ENCODE measurements at regions not wholly inside any gene's neighbourhood (a gene's known extent, or its start where the extent isn't known, plus 50 kb on each side); places are given as distances from the start of the nearest gene placed in this dataset.
"Not testable (repeated sequence)": the region's sequence is repeated elsewhere in the genome, so short reads cannot be mapped to it uniquely, and the experiment has no call there.

GRCh38 chr1:30095051-30095450 is 628.3 kb downstream of the MATN1 start:
- no peaks in the 10 kb centered on the region for H3K4me1 Mint-ChIP-seq
- no peak overlapping the region for H3K4me3 Mint-ChIP-seq
- H3K27ac Mint-ChIP-seq, result no peak overlapping the region
- H3K9me3 Mint-ChIP-seq, result peaks cover 3 to 25% (median 18%) of the 10 kb centered on the region in 6 donors
- no peak for DNase-seq
- H3K36me3 Mint-ChIP-seq, result peaks cover 0 to 10% (median 4%) of the 10 kb centered on the region in 3 donors
- H3K27me3 Mint-ChIP-seq (ENCODE audit: low read depth in 3 of 3), result peaks cover 2 to 3% (median 2%) of the 10 kb centered on the region in 3 donors

GRCh38 chr1:30092051-30092858 is 631.1 kb downstream of the MATN1 start:
- no peaks in the 10 kb centered on the region for H3K4me1 Mint-ChIP-seq

GRCh38 chr1:30090162-30090820 is 633.1 kb downstream of the MATN1 start:
- H3K9me3 Mint-ChIP-seq, result peaks cover 3 to 25% (median 19%) of the 10 kb centered on the region in 6 donors

More at GRCh38 chr1:30092051-30092858, 631.1 kb downstream of the MATN1 start:
- H3K4me3 Mint-ChIP-seq, result no peak overlapping the region
- peaks cover 0 to 14% (median 4%) of the 10 kb centered on the region in 3 donors for H3K36me3 Mint-ChIP-seq
- H3K9me3 Mint-ChIP-seq, result peaks cover 3 to 25% (median 19%) of the 10 kb centered on the region in 6 donors
- no peak overlapping the region for H3K27ac Mint-ChIP-seq
- DNase-seq, result no peak
- peaks cover 3 to 7% (median 4%) of the 10 kb centered on the region in 3 donors for H3K27me3 Mint-ChIP-seq (ENCODE audit: low read depth in 3 of 3)

DNA sequence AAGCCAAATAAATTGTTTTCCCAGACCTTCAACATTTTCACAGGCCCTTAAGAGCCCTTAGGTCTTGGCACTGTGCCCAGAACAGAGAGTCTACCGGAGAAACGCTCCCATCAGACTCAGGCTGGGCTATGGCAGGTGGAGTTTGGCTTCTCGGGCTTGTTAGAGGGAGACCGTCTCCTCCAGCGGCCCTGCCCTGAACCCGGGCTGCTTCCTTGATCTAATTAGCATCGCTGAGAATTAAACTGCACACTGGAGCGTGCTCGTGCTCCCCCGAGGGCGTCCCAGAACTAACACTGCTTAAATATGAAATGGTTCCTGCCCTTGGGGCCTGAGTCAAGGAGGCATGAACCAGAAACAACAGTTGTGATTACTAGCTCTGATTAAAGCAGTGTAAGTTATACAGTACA is 634.4 kb downstream of the MATN1 start:
- Mint-ChIP-seq H3K36me3 (peaks cover 0 to 14% (median 4%) of the 10 kb centered on the region in 3 donors), H3K4me1 (no peaks in the 10 kb centered on the region), H3K9me3 (peaks cover 3 to 25% (median 19%) of the 10 kb centered on the region in 6 donors), H3K27me3 (ENCODE audit: low read depth in 3 of 3) (peaks cover 3 to 9% (median 7%) of the 10 kb centered on the region in 3 donors), H3K27ac (no peak overlapping the region), H3K4me3 (no peak overlapping the region)
- DNase-seq, result no peak

More at GRCh38 chr1:30090162-30090820, 633.1 kb downstream of the MATN1 start:
- H3K27me3 Mint-ChIP-seq (ENCODE audit: low read depth in 3 of 3), result peaks cover 3 to 7% (median 4%) of the 10 kb centered on the region in 3 donors
- no peak overlapping the region for H3K27ac Mint-ChIP-seq
- DNase-seq, result no peak
- no peak overlapping the region for H3K4me3 Mint-ChIP-seq
- peaks cover 0 to 14% (median 4%) of the 10 kb centered on the region in 3 donors for H3K36me3 Mint-ChIP-seq
- no peaks in the 10 kb centered on the region for H3K4me1 Mint-ChIP-seq

DNA sequence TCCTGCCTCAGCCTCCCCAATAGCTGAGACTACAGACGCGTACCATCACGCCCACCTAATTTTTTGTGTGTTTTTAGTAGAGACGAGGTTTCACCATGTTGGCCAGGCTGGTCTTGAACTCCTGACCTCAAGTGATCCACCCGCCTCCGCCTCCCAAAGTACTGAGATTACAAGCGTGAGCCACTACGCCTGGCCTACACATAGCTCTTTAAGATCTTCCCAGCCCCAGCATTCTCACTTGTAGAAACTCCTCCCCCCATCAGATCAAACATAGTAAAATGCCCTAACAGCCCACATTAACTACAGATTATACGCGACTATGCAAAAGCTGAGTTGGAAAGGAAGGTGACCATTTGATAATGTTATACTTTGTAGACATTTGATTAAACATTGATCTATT is 634.8 kb downstream of the MATN1 start:
- no peak for DNase-seq
- H3K4me1 Mint-ChIP-seq, result no peaks in the 10 kb centered on the region
- H3K9me3 Mint-ChIP-seq, result peaks cover 3 to 25% (median 19%) of the 10 kb centered on the region in 6 donors
- no peak overlapping the region for H3K27ac Mint-ChIP-seq
- peaks cover 0 to 14% (median 4%) of the 10 kb centered on the region in 3 donors for H3K36me3 Mint-ChIP-seq
- H3K4me3 Mint-ChIP-seq, result no peak overlapping the region
- H3K27me3 Mint-ChIP-seq (ENCODE audit: low read depth in 3 of 3), result peaks cover 3 to 9% (median 7%) of the 10 kb centered on the region in 3 donors

- Mint-ChIP-seq H3K27ac (no peak overlapping the region), H3K4me3 (no peak overlapping the region), H3K36me3 (peaks cover 0 to 7% (median 0%) of the 10 kb centered on the region in 3 donors), H3K9me3 (peaks cover 0 to 15% (median 12%) of the 10 kb centered on the region in 6 donors), H3K4me1 (no peaks in the 10 kb centered on the region), H3K27me3 (ENCODE audit: low read depth in 3 of 3) (peaks cover 3 to 9% (median 8%) of the 10 kb centered on the region in 3 donors)
- DNase-seq, result no peak
Observed at GRCh38 chr1:30087465-30087864, 635.9 kb downstream of the MATN1 start.

DNA sequence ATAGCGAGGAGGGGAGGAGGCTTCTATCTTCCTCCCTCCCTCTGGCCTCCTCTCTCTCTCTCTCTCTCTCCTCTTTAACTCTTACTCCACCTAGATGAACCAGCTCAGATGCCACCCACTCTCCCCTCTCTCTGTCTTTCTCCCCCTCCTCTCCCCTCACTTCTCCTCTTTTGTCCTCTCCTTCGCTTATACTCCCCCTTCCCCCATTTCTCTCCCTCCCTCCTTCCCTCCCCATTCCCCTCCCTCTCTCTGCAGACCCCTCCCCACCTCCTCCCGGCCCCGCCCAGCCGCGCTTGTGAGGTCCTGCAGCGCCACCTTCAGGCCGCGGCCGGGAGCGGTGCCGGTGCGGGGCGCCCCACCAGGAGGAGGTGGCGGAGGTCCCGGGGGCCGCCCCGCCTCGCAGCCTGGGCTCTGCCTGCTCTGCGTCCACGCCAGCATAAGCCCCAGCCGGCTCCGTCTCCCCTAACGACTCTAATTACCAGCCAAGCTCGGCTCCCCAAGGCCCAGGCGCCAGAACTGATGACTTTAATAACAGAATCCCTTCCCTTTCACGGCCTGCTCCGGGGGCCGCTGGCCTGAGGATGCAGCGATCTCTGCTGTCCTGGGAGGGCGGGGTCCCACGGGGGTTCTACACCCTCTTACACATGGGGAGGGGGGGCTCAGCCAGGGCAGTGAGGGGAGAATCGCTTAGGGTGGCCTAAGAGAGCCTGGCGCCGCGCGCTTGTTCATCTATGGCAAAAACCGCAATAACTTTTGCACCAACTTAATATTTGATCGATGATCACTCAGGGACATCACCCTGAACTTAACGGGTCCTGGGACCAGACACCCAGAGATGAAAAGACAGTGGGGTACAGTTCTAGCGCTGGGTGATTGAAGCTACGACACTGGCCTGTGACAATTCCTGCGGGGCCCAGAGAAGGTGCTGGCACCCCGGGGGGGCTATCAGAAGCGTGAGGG is 637.3 kb downstream of the MATN1 start:
- no peak overlapping the region for H3K27ac Mint-ChIP-seq
- peaks cover 0 to 4% (median 0%) of the 10 kb centered on the region in 3 donors for H3K36me3 Mint-ChIP-seq
- no peak overlapping the region for H3K4me3 Mint-ChIP-seq
- peaks cover 0 to 3% (median 1%) of the 10 kb centered on the region in 6 donors for H3K9me3 Mint-ChIP-seq
- H3K4me1 Mint-ChIP-seq, result no peaks in the 10 kb centered on the region
- peaks cover 1 to 9% (median 6%) of the 10 kb centered on the region in 3 donors for H3K27me3 Mint-ChIP-seq (ENCODE audit: low read depth in 3 of 3)
- DNase-seq, result peak; percentile 18 to 30 (median 26)

- no peak overlapping the region for H3K4me3 Mint-ChIP-seq
- peaks cover 0 to 11% (median 7%) of the 10 kb centered on the region in 3 donors for H3K27me3 Mint-ChIP-seq (ENCODE audit: low read depth in 3 of 3)
- H3K27ac Mint-ChIP-seq, result no peak overlapping the region
- H3K9me3 Mint-ChIP-seq, result peaks cover 0 to 2% (median 0%) of the 10 kb centered on the region in 6 donors
- H3K36me3 Mint-ChIP-seq, result peaks cover 0 to 4% (median 0%) of the 10 kb centered on the region in 3 donors
- DNase-seq, result no peak
- H3K4me1 Mint-ChIP-seq, result no peaks in the 10 kb centered on the region
Observed at GRCh38 chr1:30084909-30085571, 638.3 kb downstream of the MATN1 start.

GRCh38 chr1:30083800-30084464 is 639.5 kb downstream of the MATN1 start:
- Mint-ChIP-seq H3K36me3 (peaks cover 0 to 4% (median 0%) of the 10 kb centered on the region in 3 donors), H3K9me3 (no peaks in the 10 kb centered on the region), H3K27me3 (ENCODE audit: low read depth in 3 of 3) (peaks cover 0 to 11% (median 6%) of the 10 kb centered on the region in 3 donors), H3K4me1 (peaks cover 0 to 1% of the 10 kb centered on the region in 2 donors), H3K27ac (no peak overlapping the region), H3K4me3 (no peak overlapping the region)
- no peak for DNase-seq

- Mint-ChIP-seq H3K9me3 (peaks cover 0 to 1% (median 0%) of the 10 kb centered on the region in 6 donors), H3K4me3 (no peak overlapping the region)
Observed at GRCh38 chr1:30081379-30082102, 641.8 kb downstream of the MATN1 start.

GRCh38 chr1:30075916-30076315 is 647.5 kb downstream of the MATN1 start:
- not testable (repeated sequence) for H3K9me3 Mint-ChIP-seq; H3K36me3 Mint-ChIP-seq; H3K4me3 Mint-ChIP-seq; DNase-seq; H3K27ac Mint-ChIP-seq; H3K27me3 Mint-ChIP-seq (ENCODE audit: low read depth in 3 of 3)
- H3K4me1 Mint-ChIP-seq, result peaks cover 10 to 11% of the 10 kb centered on the region in 2 donors

More at GRCh38 chr1:30081379-30082102, 641.8 kb downstream of the MATN1 start:
- Mint-ChIP-seq H3K27ac (no peak overlapping the region), H3K36me3 (no peaks in the 10 kb centered on the region), H3K27me3 (ENCODE audit: low read depth in 3 of 3) (peaks cover 0 to 7% (median 6%) of the 10 kb centered on the region in 3 donors), H3K4me1 (peaks cover 10 to 11% of the 10 kb centered on the region in 2 donors)
- DNase-seq, result no peak

All from immature natural killer cell (primary cell).